Glomerular visceral epithelial cell (primary cell): ENCODE measurements at regions not wholly inside any gene's neighbourhood (a gene's known extent, or its start where the extent isn't known, plus 50 kb on each side); places are given as distances from the start of the nearest gene placed in this dataset.

Source experiments
- DNase-seq: peaks from one replicate; pipeline ENCODE4 v3.0.0-alpha.2; 2016; ENCODE audit errors: extremely low spot score

DNA sequence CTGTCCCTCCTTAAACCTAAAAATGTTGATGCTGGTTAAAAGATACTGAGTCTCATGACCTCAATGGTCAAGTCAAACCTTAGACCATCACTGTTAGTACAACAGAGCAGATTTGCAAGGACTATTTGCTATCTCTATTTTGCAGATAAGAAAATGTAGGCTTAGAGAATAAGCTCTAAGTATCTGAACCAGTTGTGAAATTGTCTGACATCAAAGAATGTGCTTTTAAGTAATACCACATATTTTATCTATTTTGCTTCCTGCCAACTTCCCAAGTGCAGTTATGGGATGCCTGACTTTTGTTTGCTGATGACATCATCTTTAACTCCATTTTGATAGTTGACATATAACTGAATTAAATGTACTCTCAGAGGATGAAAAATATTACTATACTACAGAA, 83.6 kb upstream of the TMEM106B start:
- DNase-seq: no peak

DNA sequence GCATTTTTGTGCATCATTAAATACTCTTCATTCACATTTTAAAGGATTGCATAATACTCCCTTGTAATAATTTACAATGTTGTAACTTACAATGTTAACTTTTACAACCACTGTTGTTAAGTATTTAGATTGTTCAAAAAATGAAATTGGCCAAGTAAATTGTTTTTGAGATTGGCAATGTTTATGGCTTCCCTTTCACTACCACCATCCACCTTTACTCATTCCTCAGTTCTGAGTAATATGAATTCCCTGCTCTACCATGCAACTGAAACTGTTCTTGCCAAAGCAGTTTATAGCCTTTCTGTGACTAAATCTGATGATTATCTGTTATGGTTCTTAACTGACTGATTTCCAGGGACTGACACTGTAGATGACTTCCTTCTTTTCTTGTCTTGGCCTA, 80.5 kb upstream of the TMEM106B start:
- no peak for DNase-seq

DNA sequence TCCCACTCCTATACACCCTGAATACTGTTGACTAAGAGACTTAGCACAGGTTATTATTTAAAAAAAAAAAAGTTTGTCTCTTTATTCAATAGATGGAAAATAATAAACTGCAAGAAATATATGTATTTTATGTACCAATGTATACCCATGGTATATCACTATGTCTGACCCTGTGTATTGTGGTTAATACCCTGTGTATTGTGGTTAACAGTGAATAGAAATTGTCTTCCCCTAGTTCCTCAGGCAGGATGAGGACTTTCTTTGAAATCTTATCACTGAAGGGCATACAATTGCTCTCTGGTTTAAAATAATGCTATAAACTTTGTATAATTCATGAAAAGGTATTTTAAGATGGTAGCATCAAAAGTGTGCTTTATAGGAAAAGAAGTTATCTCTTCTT, 80.0 kb upstream of the TMEM106B start:
- DNase-seq: no peak

DNA sequence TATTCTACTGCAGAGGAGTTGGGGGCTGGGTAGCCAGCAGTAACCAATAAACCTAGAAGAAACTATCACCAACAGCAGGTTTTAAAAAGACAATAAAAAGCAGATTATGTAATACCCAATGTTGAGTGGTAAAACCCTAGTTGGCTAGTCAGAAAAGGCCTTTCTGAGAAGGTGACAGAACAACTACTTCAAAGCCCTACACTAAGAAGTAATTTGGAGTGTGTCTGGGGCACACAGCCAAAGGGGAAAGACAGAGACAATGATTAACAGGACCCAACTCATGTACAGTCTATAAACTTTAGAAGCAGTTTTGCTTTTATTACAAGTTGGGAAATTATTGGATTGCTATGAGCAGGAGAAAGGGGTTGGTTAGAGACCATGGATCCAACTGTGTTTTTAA, 77.2 kb upstream of the TMEM106B start:
- DNase-seq: peak; percentile 38

DNA sequence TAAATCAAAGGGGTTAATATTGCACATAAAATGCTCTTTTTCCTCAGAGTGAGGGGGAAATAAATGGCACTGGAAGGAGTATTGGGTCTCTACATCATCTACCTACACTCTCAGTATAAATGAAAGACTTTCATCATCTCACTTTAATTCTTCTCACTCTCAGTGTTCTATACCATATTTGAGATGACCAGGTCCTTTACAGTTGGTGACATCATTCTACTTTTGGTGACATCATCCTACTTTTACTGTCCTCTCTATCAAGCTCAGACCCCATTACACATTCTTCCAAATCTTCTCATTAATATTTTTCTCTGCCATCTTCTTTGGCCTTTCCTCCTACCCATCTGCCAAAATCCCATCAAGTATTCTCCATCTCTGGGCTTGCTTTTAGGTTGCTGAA, 74.6 kb upstream of the TMEM106B start:
- DNase-seq: no peak

DNA sequence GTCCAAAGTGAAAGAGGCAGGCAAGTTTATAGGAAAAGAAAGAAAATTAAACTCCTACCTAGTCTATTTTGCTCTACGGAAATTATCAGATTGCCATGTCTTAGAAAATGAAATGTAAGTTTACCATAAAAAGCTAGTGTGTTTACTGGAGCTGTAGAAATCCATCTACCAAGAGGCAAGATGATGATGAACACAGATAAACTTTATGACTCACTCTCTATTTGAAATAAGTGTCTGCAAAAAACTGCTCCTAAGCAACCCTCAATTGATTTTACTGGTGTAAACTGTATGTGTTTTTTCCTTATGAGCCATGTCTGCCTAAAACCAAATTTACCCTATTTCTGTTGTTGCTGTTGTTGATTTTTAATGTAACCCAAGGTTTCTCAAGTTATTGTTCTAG, 73.8 kb upstream of the TMEM106B start:
- DNase-seq: no peak

DNA sequence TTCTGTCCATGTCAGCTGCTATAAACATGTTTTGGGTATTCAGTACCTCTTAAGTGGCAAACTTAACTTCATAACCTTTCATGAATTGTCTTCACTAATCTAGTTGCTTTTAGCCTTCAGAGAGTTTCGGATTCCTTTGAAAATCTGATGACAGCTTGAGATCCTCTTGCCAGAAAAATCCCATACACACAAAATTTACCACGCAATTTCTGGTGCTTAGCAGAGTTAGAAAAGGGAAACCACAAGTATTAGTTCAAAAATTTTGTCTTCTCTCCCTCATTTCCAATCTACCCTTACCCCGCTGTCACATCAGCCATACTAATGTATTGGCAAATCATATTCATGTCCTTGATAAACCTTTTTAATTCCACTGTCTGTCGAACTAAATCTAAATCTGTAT, 72.7 kb upstream of the TMEM106B start:
- no peak for DNase-seq

DNA sequence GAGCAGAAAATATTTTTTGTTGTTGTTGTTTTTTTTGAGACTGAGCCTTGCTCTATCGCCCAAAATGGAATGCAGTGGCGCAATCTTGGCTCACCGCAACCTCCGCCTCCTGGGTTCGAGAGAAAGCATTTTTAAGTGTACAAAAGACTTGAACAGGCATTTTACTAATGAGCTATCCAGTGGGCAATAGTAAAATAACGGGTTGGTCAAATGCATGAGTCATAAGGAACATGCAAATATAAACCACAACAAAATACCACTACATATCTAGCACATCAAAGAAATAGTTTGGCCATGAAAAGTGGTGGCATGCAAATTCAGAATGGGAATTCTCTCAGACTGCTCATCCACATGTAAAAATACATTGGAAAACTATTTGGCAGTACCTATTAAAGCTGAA, 71.7 kb upstream of the TMEM106B start:
- DNase-seq: peak; percentile 16

DNA sequence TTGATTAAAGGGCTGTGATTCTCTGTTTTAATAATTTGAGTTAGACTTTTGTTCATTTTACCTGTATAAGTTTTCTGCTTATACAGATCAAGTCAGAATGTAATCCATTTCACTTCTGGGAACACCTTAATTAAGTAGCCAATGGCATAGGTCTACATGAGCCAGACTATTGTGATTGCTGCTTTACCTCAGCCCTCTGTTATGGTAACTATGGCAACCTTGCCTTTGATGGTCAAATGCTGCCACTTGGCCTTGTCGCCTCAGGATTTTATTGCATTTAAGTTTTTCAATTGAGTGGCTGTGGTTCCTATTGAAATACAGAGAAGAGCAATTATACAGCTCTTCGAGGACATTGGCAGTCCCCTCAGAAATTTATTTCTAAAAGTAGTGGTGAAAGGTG, 64.3 kb upstream of the TMEM106B start:
- no peak for DNase-seq

DNA sequence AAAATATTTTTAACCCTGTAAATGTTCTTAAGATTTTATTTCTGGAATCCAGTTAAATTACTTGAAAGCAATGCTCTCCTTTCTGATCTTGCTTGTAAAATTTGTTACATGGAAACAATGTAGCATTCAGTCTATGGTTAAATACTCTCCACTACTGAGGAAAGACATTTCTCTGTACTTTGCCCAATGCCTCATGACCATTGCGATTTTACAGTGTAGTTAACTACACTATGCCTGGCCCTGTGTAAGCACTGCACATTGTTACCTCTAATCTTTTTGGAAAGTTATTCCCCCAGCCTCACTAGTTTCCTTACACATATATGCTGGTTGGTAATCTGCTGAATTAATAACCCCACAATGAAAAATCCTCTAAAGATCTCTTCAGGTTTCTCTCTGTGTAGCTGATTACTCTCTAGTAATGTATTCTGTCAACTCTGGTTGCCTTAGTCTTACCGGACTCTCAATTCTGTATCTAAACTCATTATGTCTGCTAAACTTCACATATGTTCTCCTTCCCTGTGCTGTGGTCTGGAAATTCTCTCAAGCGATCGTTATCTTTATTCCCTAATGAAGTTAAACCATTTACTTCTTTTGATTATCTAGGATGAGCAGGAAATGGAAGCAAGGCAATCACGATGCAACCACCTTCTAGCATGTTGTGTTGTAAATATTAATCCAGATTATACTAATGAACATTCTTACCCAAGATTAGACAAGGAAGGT, 58.7 kb upstream of the TMEM106B start:
- no peak for DNase-seq

DNA sequence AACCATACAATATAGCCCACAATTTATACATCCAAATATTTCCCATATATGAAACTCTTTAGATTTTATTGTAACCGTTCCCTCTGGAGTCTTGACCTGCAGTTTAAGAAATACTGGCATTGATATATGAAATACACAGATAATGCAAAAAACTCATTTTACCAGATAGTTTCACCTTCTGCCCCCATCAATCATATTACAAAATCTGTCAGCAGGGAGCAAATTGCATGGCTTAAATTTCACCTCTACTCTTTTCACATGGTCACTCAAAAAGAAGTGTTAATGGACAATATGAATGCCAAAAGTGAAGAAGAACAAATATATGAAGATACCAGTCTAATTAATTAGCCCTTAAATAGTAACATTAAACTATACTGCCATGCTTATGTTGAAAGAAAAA, 57.0 kb upstream of the TMEM106B start:
- DNase-seq: no peak

DNA sequence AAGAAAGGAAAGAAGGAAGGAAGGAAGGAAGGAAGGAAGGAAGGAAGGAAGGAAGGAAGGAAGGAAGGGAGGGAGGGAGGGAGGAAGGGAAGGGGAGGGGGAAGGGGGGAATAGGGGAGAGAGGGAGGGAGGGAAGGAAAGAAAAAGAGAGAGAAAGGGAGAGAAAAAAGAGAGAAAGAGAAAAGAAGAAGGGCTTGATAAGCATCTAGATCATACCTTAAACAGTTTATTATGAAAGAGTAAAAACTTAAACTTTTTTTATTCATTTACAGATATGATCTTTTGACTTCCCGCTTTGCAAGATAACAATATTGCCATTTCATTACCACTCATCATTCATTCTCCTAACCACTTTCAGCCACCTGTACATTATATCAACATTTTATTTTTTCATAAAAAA, 53.6 kb upstream of the TMEM106B start:
- DNase-seq: no peak

DNA sequence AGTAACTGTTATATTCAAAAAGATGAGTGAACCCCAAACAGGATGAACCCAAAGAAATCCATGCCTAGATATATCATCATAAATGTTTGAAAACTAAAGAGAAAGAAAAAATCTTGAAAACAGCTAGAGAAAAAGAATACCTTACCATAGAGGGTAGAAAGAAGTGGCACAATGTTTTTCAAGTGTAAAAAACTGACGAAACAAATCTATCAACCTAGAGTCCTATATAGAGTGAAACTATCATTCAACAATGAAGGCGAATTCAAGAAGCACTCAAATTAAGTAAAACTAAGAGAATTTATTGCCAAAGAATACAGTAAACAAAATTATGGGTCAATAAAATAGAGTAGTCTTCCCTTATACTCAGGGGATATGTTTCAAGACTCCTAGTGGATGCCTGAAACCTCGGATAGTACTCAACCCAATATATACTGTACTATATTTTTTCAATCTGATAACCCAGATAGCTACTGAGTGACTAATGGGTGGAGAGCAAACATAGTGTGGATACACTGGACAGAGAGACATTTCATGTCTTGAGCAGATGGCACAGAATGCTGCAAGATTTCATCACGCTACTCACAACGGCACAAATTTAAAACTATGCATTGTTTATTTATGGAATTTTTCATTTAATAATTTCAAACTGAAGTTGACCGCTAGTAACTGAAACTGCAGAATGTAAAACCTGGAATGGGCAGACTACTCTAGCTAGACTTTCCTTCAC, 52.6 kb upstream of the TMEM106B start:
- no peak for DNase-seq

DNA sequence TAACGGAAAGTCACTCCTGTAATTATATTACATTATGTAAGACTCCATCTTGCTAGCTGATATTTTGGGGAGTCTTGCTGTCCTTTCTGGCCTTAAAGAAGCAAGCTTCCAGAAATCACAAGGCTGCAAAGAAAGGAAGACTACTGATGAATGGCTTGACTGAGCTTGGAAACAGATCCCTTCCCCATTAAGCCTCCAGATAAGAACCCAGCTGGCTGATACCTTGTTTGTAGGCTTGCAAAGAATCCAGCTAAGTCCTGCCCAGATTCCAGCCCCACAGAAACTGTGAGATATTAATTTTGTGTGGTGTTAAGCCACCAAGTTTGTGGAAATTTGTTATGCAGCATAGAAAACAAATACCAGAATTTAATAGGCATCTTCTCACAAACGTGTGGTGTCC, 49.9 kb upstream of the TMEM106B start:
- DNase-seq: no peak
